ENCODE measurements at regions not wholly inside any gene's neighbourhood (a gene's known extent, or its start where the extent isn't known, plus 50 kb on each side); places are given as distances from the start of the nearest gene placed in this dataset.

DNA sequence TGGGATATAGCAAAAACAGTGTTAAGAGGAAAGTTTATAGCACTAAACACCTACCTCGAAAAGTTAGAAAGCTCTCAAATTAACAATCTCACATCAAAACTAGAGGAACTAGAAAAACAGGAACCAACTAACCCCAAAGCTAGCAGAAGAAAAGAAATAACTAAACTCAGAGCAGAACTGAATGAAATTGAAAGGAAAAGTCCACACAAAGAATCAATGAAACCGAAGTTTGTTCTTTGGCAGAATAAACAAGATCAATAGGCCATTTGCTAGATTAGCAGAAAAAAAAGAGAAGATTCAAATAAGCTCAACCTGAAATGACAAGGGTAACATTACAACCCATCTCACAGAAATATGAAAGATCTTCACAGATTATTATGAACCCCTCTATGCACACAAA, 234.8 kb upstream of the ISL1 start:
- ATAC-seq: no peak
- TF ChIP-seq ZNF70 (CRISPR knock-in tag; IDR thresholded peaks at IDR 0.05) (no peak), OSR1 (CRISPR knock-in tag; IDR thresholded peaks at IDR 0.05) (no peak), GLIS3 (CRISPR knock-in tag; IDR thresholded peaks at IDR 0.05) (no peak), ZFP30 (CRISPR knock-in tag; IDR thresholded peaks at IDR 0.05) (no peak), ZFP3 (CRISPR knock-in tag; IDR thresholded peaks at IDR 0.05) (no peak), ZC3H10 (CRISPR knock-in tag; IDR thresholded peaks at IDR 0.05) (no peak), TCF4 (CRISPR knock-in tag; IDR thresholded peaks at IDR 0.05; ENCODE audit: borderline replicate concordance) (no peak), CSDC2 (CRISPR knock-in tag; IDR thresholded peaks at IDR 0.05) (no peak), RARB (CRISPR knock-in tag; IDR thresholded peaks at IDR 0.05) (no peak)
- TF ChIP-seq, protein P1, sequence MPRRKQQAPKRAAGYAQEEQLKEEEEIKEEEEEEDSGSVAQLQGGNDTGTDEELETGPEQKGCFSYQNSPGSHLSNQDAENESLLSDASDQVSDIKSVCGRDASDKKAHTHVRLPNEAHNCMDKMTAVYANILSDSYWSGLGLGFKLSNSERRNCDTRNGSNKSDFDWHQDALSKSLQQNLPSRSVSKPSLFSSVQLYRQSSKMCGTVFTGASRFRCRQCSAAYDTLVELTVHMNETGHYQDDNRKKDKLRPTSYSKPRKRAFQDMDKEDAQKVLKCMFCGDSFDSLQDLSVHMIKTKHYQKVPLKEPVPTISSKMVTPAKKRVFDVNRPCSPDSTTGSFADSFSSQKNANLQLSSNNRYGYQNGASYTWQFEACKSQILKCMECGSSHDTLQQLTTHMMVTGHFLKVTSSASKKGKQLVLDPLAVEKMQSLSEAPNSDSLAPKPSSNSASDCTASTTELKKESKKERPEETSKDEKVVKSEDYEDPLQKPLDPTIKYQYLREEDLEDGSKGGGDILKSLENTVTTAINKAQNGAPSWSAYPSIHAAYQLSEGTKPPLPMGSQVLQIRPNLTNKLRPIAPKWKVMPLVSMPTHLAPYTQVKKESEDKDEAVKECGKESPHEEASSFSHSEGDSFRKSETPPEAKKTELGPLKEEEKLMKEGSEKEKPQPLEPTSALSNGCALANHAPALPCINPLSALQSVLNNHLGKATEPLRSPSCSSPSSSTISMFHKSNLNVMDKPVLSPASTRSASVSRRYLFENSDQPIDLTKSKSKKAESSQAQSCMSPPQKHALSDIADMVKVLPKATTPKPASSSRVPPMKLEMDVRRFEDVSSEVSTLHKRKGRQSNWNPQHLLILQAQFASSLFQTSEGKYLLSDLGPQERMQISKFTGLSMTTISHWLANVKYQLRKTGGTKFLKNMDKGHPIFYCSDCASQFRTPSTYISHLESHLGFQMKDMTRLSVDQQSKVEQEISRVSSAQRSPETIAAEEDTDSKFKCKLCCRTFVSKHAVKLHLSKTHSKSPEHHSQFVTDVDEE (CRISPR knock-in tag; IDR thresholded peaks at IDR 0.05): no peak
- TF ChIP-seq, protein P2, sequence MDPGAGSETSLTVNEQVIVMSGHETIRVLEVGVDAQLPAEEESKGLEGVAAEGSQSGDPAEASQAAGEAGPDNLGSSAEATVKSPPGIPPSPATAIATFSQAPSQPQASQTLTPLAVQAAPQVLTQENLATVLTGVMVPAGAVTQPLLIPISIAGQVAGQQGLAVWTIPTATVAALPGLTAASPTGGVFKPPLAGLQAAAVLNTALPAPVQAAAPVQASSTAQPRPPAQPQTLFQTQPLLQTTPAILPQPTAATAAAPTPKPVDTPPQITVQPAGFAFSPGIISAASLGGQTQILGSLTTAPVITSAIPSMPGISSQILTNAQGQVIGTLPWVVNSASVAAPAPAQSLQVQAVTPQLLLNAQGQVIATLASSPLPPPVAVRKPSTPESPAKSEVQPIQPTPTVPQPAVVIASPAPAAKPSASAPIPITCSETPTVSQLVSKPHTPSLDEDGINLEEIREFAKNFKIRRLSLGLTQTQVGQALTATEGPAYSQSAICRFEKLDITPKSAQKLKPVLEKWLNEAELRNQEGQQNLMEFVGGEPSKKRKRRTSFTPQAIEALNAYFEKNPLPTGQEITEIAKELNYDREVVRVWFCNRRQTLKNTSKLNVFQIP (CRISPR knock-in tag; IDR thresholded peaks at IDR 0.05; ENCODE audit: borderline replicate concordance, low read depth): no peak

DNA sequence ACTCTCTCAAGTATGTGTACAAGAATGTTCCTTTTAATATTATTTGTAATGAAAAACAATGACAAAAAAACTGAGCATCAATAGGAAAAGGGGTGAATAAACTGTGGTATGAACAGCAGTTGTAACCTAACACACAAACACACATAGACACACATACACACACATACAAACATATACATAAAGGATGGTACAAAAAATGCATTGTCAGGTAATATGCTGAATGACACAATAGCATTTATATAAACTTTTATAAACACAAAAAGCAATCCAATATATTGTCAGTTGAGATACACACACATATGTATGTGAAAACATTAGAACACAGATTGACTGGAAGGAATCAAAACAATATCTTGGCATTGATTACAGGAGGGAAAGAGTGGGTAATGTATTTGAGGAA, 227.0 kb upstream of the ISL1 start:
- TF ChIP-seq RARB (CRISPR knock-in tag; IDR thresholded peaks at IDR 0.05): no peak
- no peak for TF ChIP-seq ISL1 (CRISPR knock-in tag; IDR thresholded peaks at IDR 0.05)
- TF ChIP-seq ZNF70 (CRISPR knock-in tag; IDR thresholded peaks at IDR 0.05): no peak
- TF ChIP-seq CSDC2 (CRISPR knock-in tag; IDR thresholded peaks at IDR 0.05): no peak
- no peak for TF ChIP-seq ZNF565 (CRISPR knock-in tag; conservative IDR thresholded peaks at IDR 0.05; ENCODE audit: low read depth)
- TF ChIP-seq, protein P2 (CRISPR knock-in tag; IDR thresholded peaks at IDR 0.05; ENCODE audit: borderline replicate concordance, low read depth): no peak
- no peak for TF ChIP-seq BACH2 (CRISPR knock-in tag; IDR thresholded peaks at IDR 0.05; ENCODE audit: borderline replicate concordance)
- TF ChIP-seq ZC3H10 (CRISPR knock-in tag; IDR thresholded peaks at IDR 0.05): no peak
- TF ChIP-seq, protein P1 (CRISPR knock-in tag; IDR thresholded peaks at IDR 0.05): no peak
- no peak for TF ChIP-seq PPARA (CRISPR knock-in tag; IDR thresholded peaks at IDR 0.05; ENCODE audit: borderline replicate concordance)
- TF ChIP-seq, protein P3, sequence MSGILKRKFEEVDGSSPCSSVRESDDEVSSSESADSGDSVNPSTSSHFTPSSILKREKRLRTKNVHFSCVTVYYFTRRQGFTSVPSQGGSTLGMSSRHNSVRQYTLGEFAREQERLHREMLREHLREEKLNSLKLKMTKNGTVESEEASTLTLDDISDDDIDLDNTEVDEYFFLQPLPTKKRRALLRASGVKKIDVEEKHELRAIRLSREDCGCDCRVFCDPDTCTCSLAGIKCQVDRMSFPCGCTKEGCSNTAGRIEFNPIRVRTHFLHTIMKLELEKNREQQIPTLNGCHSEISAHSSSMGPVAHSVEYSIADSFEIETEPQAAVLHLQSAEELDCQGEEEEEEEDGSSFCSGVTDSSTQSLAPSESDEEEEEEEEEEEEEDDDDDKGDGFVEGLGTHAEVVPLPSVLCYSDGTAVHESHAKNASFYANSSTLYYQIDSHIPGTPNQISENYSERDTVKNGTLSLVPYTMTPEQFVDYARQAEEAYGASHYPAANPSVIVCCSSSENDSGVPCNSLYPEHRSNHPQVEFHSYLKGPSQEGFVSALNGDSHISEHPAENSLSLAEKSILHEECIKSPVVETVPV (CRISPR knock-in tag; IDR thresholded peaks at IDR 0.05): no peak
- TF ChIP-seq GLIS3 (CRISPR knock-in tag; IDR thresholded peaks at IDR 0.05): no peak
- no peak for TF ChIP-seq ARNTL (CRISPR knock-in tag; IDR thresholded peaks at IDR 0.05; ENCODE audit: borderline replicate concordance, low read depth)
- TF ChIP-seq, protein P4, sequence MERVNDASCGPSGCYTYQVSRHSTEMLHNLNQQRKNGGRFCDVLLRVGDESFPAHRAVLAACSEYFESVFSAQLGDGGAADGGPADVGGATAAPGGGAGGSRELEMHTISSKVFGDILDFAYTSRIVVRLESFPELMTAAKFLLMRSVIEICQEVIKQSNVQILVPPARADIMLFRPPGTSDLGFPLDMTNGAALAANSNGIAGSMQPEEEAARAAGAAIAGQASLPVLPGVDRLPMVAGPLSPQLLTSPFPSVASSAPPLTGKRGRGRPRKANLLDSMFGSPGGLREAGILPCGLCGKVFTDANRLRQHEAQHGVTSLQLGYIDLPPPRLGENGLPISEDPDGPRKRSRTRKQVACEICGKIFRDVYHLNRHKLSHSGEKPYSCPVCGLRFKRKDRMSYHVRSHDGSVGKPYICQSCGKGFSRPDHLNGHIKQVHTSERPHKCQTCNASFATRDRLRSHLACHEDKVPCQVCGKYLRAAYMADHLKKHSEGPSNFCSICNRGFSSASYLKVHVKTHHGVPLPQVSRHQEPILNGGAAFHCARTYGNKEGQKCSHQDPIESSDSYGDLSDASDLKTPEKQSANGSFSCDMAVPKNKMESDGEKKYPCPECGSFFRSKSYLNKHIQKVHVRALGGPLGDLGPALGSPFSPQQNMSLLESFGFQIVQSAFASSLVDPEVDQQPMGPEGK (CRISPR knock-in tag; IDR thresholded peaks at IDR 0.05; ENCODE audit: borderline replicate concordance): no peak
- no peak for TF ChIP-seq OSR1 (CRISPR knock-in tag; IDR thresholded peaks at IDR 0.05)
- no peak for TF ChIP-seq TOX (CRISPR knock-in tag; IDR thresholded peaks at IDR 0.05; ENCODE audit: borderline replicate concordance)
- TF ChIP-seq ZFP3 (CRISPR knock-in tag; IDR thresholded peaks at IDR 0.05): no peak
- TF ChIP-seq ESRRG (CRISPR knock-in tag; IDR thresholded peaks at IDR 0.05): no peak

More for the DNA sequence above, 227.0 kb upstream of the ISL1 start:
- no peak for ATAC-seq

All from SK-N-SH treated with all-trans-retinoic acid at 6 μM for 48 hours (cell line).